Tibial artery (tissue), 4 donors: ENCODE measurements at regions not wholly inside any gene's neighbourhood (a gene's known extent, or its start where the extent isn't known, plus 50 kb on each side); places are given as distances from the start of the nearest gene placed in this dataset.

Experiments
- DNase-seq, 2 donors: peaks; one replicate each; pipeline ENCODE4 v3.0.0-alpha.2; 2019
- H3K27ac ChIP-seq, 2 donors: fragments of 200-600 bp; sonication (generic) in 1 of 2; 1 replicate in 1 of 2; 2 replicates in 1 of 2; pipeline ENCODE4 v1.5.1; 2018 to 2019; ENCODE audit warnings: mild to moderate bottlenecking in 1 of 2
- H3K27me3 ChIP-seq, 2 donors: fragments of 200-600 bp; sonication (generic) in 1 of 2; one replicate each; pipeline versions ENCODE4 v1.5.1 to v1.6.0; 2016 to 2019
- H3K36me3 ChIP-seq, 3 donors: fragments of 200-600 bp; sonication (generic) in 2 of 3; one replicate each; pipeline ENCODE4 v1.5.1; 2016 to 2019; ENCODE audit warnings: mild to moderate bottlenecking in 2 of 3
- H3K4me1 ChIP-seq, 4 donors: fragments of 200-600 bp; sonication (generic) in 2 of 4; 1 replicate in 3 of 4; 2 replicates in 1 of 4; pipeline ENCODE4 v1.5.1; 2016 to 2019
- H3K4me3 ChIP-seq, 2 donors: fragments of 200-600 bp; sonication (generic) in 1 of 2; 1 replicate in 1 of 2; 2 replicates in 1 of 2; pipeline ENCODE4 v1.5.1; 2018 to 2019; ENCODE audit warnings: mild to moderate bottlenecking in 2 of 2
- H3K9me3 ChIP-seq, 3 donors: fragments of 200-600 bp; sonication (generic) in 1 of 3; one replicate each; pipeline ENCODE4 v1.5.1; 2016 to 2019
- intact Hi-C: fragments of 100-400 bp; cut with DNase I; formaldehyde crosslinking; loops from one replicate; pipeline ENCODE4 v1.15.0; 2023; ENCODE audit warnings: low total_unique reads
- TF ChIP-seq, protein P1 (sequence below), 2 experiments: fragments of 200-600 bp in 1 of 2; fragments of 450-650 bp in 1 of 2; IDR thresholded peaks; one replicate each; pipeline ENCODE4 v1.5.1; 2017 to 2019; ENCODE audit warnings: antibody characterized with exemption in 2 of 2, mild to moderate bottlenecking in 1 of 2, moderate library complexity in 1 of 2

DNA sequence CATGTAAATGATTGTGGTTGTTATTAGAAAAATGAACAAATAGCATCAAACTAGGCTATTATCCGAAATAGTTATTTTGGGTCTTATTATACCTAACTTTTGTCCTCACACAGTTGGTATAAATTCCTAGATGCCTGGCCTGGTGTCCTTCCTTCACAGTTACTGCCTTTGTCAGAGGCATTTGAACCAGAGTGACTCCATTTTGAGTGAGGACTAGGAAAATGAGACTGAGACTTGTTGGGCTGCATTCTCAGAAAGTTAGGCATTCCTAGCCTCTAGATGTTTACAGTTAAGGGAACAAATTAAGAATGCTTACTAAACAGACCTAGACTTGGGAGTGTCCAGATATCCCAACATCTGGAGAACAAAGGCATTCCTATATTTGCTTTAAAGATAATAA lies 283.5 kb upstream of the C9orf72 start:
- no peaks in the 10 kb centered on the region for H3K36me3 ChIP-seq
- H3K4me3 ChIP-seq = no peak overlapping the region
- no peaks in the 10 kb centered on the region for H3K27me3 ChIP-seq
- intact Hi-C loops = no loop called here
- no peaks in the 10 kb centered on the region for H3K4me1 ChIP-seq
- no peaks in the 10 kb centered on the region for H3K9me3 ChIP-seq
- TF ChIP-seq, protein P1, sequence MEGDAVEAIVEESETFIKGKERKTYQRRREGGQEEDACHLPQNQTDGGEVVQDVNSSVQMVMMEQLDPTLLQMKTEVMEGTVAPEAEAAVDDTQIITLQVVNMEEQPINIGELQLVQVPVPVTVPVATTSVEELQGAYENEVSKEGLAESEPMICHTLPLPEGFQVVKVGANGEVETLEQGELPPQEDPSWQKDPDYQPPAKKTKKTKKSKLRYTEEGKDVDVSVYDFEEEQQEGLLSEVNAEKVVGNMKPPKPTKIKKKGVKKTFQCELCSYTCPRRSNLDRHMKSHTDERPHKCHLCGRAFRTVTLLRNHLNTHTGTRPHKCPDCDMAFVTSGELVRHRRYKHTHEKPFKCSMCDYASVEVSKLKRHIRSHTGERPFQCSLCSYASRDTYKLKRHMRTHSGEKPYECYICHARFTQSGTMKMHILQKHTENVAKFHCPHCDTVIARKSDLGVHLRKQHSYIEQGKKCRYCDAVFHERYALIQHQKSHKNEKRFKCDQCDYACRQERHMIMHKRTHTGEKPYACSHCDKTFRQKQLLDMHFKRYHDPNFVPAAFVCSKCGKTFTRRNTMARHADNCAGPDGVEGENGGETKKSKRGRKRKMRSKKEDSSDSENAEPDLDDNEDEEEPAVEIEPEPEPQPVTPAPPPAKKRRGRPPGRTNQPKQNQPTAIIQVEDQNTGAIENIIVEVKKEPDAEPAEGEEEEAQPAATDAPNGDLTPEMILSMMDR (IDR thresholded peaks at IDR 0.05) = no peak
- DNase-seq = no peak
- H3K27ac ChIP-seq = no peak overlapping the region

- no peaks in the 10 kb centered on the region for H3K36me3 ChIP-seq
- no peaks in the 10 kb centered on the region for H3K9me3 ChIP-seq
- no peaks in the 10 kb centered on the region for H3K27me3 ChIP-seq
- H3K27ac ChIP-seq = no peak overlapping the region
- TF ChIP-seq, protein P1 (IDR thresholded peaks at IDR 0.05) = no peak
- intact Hi-C loops = no loop called here
- H3K4me3 ChIP-seq = no peak overlapping the region
- no peaks in the 10 kb centered on the region for H3K4me1 ChIP-seq
- no peak for DNase-seq
These were observed 288.6 kb upstream of the C9orf72 start for GRCh38 chr9:27861887-27862286.

DNA sequence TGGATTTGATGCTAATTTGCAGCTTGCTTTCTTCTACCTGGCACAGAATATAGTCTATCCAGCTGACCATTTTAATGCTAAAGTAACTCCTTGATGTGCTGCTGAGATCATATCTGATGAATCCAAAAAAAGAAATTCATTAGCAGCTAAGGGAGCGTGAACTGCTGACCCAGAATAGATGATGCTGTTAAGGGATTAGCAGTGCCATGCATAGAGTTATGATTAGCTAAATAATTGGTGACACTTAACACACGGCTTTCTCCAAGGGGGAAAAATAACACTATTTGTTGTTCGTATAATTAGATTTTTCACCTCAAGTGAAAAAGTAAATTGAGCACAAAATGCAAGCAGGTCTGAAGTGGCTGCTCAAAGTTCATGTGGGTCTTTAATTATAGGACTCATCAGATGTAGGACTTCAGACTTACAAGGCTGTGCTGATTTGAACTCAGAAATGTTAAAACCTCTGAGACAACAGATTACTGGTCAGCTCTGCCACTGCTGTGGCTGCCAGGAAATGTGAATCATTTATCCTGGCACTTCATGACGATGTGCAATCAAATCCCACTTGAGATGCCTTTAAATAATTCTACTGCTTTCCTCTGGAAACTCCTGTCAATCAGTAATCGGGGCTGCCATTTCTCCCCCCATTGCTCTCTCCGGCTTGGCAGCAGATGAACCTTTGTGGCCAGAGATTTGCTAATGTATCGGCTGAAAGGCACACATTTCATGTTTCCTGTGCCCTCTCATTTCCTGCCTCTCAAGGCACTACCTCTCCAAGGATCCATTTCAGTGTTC lies 291.6 kb upstream of the C9orf72 start:
- no peaks in the 10 kb centered on the region for H3K36me3 ChIP-seq
- no peaks in the 10 kb centered on the region for H3K4me1 ChIP-seq
- no peaks in the 10 kb centered on the region for H3K9me3 ChIP-seq
- no peak for DNase-seq
- H3K27ac ChIP-seq = no peak overlapping the region
- no peak overlapping the region for H3K4me3 ChIP-seq
- no peaks in the 10 kb centered on the region for H3K27me3 ChIP-seq
- TF ChIP-seq, protein P1 (IDR thresholded peaks at IDR 0.05) = no peak
- intact Hi-C loops = no loop called here

DNA sequence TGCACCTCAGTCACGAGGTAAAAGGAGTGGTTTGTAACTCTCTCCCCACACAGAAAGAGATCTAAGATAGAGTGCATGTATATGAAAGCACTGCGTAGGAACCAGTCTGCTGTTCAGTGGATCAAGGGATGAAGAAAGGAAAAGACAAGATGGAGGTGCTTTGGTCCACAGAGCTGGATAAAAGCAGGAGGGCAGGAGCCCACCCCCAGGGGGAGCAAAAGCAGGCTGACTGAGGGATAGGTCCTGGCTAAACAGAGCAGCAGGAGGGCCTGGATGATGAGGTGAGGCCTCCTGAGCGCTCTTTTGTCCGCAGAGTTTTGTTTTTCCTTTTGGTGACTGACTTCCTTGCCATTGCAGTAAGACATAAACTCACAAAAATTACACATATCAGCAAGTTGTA lies 293.5 kb upstream of the C9orf72 start:
- Histone ChIP-seq H3K4me3 (no peak overlapping the region), H3K9me3 (no peaks in the 10 kb centered on the region), H3K4me1 (no peaks in the 10 kb centered on the region), H3K27ac (no peak overlapping the region), H3K27me3 (no peaks in the 10 kb centered on the region), H3K36me3 (no peaks in the 10 kb centered on the region)
- intact Hi-C loops = no loop called here
- TF ChIP-seq, protein P1 (IDR thresholded peaks at IDR 0.05) = no peak
- no peak for DNase-seq

DNA sequence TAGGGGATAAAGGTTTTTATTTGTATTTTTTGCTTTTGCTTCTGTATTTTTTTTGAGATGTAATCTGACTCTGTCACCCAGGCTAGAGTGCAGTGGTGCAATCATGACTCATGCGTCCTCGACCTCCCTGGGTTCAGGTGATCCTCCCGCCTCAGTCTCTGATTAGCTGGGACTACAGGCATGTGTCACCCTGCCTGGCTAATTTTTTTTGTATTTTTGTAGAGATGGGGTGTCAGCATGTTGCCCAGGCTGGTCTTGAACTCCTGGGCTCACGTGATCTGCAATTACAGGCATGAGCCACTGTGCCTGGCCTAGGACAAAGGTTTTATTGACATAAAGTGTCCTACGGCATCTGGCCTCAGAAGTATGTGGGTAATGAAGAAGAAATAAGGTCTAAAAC lies 297.1 kb upstream of the C9orf72 start:
- no peak overlapping the region for H3K27ac ChIP-seq
- H3K27me3 ChIP-seq = no peaks in the 10 kb centered on the region
- no peak overlapping the region for H3K4me3 ChIP-seq
- DNase-seq = no peak
- H3K9me3 ChIP-seq = no peaks in the 10 kb centered on the region
- H3K36me3 ChIP-seq = no peaks in the 10 kb centered on the region
- H3K4me1 ChIP-seq = no peaks in the 10 kb centered on the region
- intact Hi-C loops = no loop called here
- TF ChIP-seq, protein P1 (IDR thresholded peaks at IDR 0.05) = no peak
